ENCODE measurements at regions not wholly inside any gene's neighbourhood (a gene's known extent, or its start where the extent isn't known, plus 50 kb on each side); places are given as distances from the start of the nearest gene placed in this dataset.
"Not testable (repeated sequence)": the region's sequence is repeated elsewhere in the genome, so short reads cannot be mapped to it uniquely, and the experiment has no call there.

DNA sequence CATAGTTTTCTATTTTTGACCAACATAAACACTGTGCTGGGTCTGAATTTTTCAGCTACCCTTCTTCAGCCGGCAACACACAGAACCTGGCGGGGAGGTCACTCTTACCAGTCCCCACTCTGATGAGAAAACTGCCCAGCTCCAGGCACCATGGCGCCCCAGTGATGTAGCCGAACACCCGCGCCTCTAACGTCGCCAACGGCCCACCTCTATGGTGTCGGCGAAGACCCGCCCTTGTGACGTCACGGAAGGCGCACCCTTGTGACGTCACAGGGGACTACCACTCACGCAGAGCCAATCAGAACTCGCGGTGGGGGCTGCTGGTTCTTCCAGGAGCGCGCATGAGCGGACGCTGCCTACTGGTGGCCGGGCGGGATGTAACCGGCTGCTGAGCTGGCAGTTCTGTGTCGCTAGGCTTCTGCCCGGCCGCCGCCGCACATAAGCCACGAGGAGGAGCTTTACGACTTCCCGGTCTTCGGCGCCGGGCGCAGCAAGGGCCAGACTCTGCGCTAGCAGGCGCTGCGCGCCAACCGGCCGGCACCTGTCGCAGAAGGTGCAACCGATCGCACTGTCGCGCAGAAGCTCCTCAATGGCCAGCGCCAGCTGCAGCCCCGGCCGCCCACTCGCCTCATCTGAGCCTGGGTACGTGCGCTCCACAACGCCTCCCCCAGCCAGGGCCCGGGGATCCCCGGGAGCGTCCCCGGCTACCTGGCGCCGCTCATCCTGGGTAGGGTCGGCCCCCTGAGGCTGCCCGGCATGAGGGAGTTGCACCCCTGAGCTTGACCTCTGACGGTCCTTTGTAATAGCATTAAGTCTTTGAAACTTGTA, 92.2 kb upstream of the OR4F16 start:
- TF ChIP-seq FOXK2 (IDR thresholded peaks at IDR 0.05); ZNF24 (IDR thresholded peaks at IDR 0.05); SMC3 (IDR thresholded peaks at IDR 0.05; ENCODE audit: borderline replicate concordance, low read length); EED (IDR thresholded peaks at IDR 0.05; ENCODE audit: low read depth); SUZ12 (IDR thresholded peaks at IDR 0.05; ENCODE audit: unreplicated experiment); MYC (IDR thresholded peaks at IDR 0.05; ENCODE audit: insufficient read depth, insufficient read length, insufficient replicate concordance, low read length, severe bottlenecking): not testable (repeated sequence)
- TF ChIP-seq, protein P1, sequence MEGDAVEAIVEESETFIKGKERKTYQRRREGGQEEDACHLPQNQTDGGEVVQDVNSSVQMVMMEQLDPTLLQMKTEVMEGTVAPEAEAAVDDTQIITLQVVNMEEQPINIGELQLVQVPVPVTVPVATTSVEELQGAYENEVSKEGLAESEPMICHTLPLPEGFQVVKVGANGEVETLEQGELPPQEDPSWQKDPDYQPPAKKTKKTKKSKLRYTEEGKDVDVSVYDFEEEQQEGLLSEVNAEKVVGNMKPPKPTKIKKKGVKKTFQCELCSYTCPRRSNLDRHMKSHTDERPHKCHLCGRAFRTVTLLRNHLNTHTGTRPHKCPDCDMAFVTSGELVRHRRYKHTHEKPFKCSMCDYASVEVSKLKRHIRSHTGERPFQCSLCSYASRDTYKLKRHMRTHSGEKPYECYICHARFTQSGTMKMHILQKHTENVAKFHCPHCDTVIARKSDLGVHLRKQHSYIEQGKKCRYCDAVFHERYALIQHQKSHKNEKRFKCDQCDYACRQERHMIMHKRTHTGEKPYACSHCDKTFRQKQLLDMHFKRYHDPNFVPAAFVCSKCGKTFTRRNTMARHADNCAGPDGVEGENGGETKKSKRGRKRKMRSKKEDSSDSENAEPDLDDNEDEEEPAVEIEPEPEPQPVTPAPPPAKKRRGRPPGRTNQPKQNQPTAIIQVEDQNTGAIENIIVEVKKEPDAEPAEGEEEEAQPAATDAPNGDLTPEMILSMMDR (IDR thresholded peaks at IDR 0.05 in 2 of 3, conservative IDR thresholded peaks at IDR 0.05 in 1 of 3; ENCODE audit: control insufficient read depth in 2 of 3, extremely low read depth in 1 of 3, insufficient read depth in 1 of 3, low read depth in 3 of 3, low read length in 3 of 3): peak; percentile 12 to 30 (median 23); a peak in 3 of 6 replicates
- TF ChIP-seq POLR2AphosphoS5 (IDR thresholded peaks at IDR 0.05; ENCODE audit: low read length) (peak; percentile 89), NBN (IDR thresholded peaks at IDR 0.05) (peak; percentile 100)
- TF ChIP-seq, protein P2, sequence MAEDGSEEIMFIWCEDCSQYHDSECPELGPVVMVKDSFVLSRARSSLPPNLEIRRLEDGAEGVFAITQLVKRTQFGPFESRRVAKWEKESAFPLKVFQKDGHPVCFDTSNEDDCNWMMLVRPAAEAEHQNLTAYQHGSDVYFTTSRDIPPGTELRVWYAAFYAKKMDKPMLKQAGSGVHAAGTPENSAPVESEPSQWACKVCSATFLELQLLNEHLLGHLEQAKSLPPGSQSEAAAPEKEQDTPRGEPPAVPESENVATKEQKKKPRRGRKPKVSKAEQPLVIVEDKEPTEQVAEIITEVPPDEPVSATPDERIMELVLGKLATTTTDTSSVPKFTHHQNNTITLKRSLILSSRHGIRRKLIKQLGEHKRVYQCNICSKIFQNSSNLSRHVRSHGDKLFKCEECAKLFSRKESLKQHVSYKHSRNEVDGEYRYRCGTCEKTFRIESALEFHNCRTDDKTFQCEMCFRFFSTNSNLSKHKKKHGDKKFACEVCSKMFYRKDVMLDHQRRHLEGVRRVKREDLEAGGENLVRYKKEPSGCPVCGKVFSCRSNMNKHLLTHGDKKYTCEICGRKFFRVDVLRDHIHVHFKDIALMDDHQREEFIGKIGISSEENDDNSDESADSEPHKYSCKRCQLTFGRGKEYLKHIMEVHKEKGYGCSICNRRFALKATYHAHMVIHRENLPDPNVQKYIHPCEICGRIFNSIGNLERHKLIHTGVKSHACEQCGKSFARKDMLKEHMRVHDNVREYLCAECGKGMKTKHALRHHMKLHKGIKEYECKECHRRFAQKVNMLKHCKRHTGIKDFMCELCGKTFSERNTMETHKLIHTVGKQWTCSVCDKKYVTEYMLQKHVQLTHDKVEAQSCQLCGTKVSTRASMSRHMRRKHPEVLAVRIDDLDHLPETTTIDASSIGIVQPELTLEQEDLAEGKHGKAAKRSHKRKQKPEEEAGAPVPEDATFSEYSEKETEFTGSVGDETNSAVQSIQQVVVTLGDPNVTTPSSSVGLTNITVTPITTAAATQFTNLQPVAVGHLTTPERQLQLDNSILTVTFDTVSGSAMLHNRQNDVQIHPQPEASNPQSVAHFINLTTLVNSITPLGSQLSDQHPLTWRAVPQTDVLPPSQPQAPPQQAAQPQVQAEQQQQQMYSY (CRISPR knock-in tag; IDR thresholded peaks at IDR 0.05): not testable (repeated sequence)
